OCI-LY3 (cell line): ENCODE measurements at regions not wholly inside any gene's neighbourhood (a gene's known extent, or its start where the extent isn't known, plus 50 kb on each side); places are given as distances from the start of the nearest gene placed in this dataset.

Experiments used
- H2AFZ ChIP-seq: fragments of 200-600, 300-600 bp; shearing (Covaris generic); 2 replicates; pipeline ENCODE4 v1.6.0; 2014; ENCODE audit warnings: antibody characterized with exemption, low read depth, low read length
- H3K27ac ChIP-seq: fragments of 200-600, 300-600 bp; sonication (generic); 2 replicates; pipeline ENCODE4 v1.5.1; 2014; ENCODE audit warnings: mild to moderate bottlenecking, low read length, moderate library complexity, mixed read lengths
- H3K27me3 ChIP-seq: fragments of 200-600, 300-600 bp; sonication (generic); 2 replicates; pipeline ENCODE4 v1.6.1; 2014; ENCODE audit warnings: low read depth, low read length, mixed read lengths
- H3K36me3 ChIP-seq: fragments of 200-600, 300-600 bp; sonication (generic); replicated peaks from 2 replicates; pipeline ENCODE3; 2014; ENCODE audit warnings: low read depth, low read length, mixed read lengths
- H3K4me1 ChIP-seq: fragments of 300-600, 200-600 bp; sonication (generic); 2 replicates; pipeline ENCODE4 v1.6.1; 2014; ENCODE audit warnings: low read length, mixed read lengths
- H3K4me2 ChIP-seq: fragments of 200-600, 300-600 bp; sonication (generic); 2 replicates; pipeline ENCODE4 v1.6.1; 2014; ENCODE audit warnings: low read length, mixed read lengths
- H3K4me3 ChIP-seq: fragments of 300-600, 200-600 bp; sonication (generic); 2 replicates; pipeline ENCODE4 v1.5.1; 2014; ENCODE audit warnings: antibody characterized with exemption, mild to moderate bottlenecking, low read length, moderate library complexity
- H3K79me2 ChIP-seq: fragments of 300-600, 200-600 bp; shearing (Covaris generic); 2 replicates; pipeline ENCODE4 v1.6.1; 2014; ENCODE audit warnings: mild to moderate bottlenecking, low read length, mixed read lengths
- H3K9ac ChIP-seq: fragments of 300-600, 200-600 bp; shearing (Covaris generic); 2 replicates; pipeline ENCODE4 v1.6.0; 2014; ENCODE audit warnings: mild to moderate bottlenecking, low read length, moderate library complexity
- H3K9me3 ChIP-seq: fragments of 200-600, 300-600 bp; shearing (Covaris generic); 2 replicates; pipeline ENCODE4 v1.6.1; 2014; ENCODE audit warnings: low read length, mixed read lengths; ENCODE audit not compliant: insufficient read depth
- H4K20me1 ChIP-seq: fragments of 200-600, 300-600 bp; sonication (generic); 2 replicates; pipeline ENCODE4 v1.6.1; 2016; ENCODE audit warnings: low read length, mixed read lengths; ENCODE audit not compliant: insufficient read depth
- EZH2phosphoT487 ChIP-seq: fragments of 200-600 bp; shearing (Covaris generic); IDR thresholded peaks from 2 replicates; pipeline ENCODE4 v1.6.1; 2018; ENCODE audit warnings: antibody characterized with exemption, mixed run types, low read depth
- TF ChIP-seq, protein P1 (sequence below): fragments of 200-600, 300-600 bp; sonication (generic); IDR thresholded peaks from 2 replicates; pipeline ENCODE4 v1.5.1; 2014; ENCODE audit warnings: antibody characterized with exemption, low read length, low read depth

- Histone ChIP-seq H3K27me3 (no peaks in the 10 kb centered on the region), H3K4me3 (no peak overlapping the region)
Observed at GRCh38 chr10:44828508-44829142, 82.5 kb upstream of the TMEM72 start.

GRCh38 chr10:44829426-44829825 lies 81.7 kb upstream of the TMEM72 start:
- Histone ChIP-seq H3K9ac (no peak overlapping the region), H3K27me3 (no peaks in the 10 kb centered on the region), H3K4me2 (no peak overlapping the region), H3K36me3 (no peaks in the 10 kb centered on the region), H3K27ac (no peak overlapping the region), H3K4me1 (no peaks in the 10 kb centered on the region), H3K4me3 (no peak overlapping the region), H2AFZ (no peak overlapping the region), H4K20me1 (no peaks in the 10 kb centered on the region), H3K79me2 (no peaks in the 10 kb centered on the region), H3K9me3 (no peaks in the 10 kb centered on the region)
- no peak for TF ChIP-seq EZH2phosphoT487
- TF ChIP-seq, protein P1, sequence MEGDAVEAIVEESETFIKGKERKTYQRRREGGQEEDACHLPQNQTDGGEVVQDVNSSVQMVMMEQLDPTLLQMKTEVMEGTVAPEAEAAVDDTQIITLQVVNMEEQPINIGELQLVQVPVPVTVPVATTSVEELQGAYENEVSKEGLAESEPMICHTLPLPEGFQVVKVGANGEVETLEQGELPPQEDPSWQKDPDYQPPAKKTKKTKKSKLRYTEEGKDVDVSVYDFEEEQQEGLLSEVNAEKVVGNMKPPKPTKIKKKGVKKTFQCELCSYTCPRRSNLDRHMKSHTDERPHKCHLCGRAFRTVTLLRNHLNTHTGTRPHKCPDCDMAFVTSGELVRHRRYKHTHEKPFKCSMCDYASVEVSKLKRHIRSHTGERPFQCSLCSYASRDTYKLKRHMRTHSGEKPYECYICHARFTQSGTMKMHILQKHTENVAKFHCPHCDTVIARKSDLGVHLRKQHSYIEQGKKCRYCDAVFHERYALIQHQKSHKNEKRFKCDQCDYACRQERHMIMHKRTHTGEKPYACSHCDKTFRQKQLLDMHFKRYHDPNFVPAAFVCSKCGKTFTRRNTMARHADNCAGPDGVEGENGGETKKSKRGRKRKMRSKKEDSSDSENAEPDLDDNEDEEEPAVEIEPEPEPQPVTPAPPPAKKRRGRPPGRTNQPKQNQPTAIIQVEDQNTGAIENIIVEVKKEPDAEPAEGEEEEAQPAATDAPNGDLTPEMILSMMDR = no peak

More at GRCh38 chr10:44828508-44829142, 82.5 kb upstream of the TMEM72 start:
- Histone ChIP-seq H3K79me2 (no peaks in the 10 kb centered on the region), H4K20me1 (no peaks in the 10 kb centered on the region), H3K9ac (no peak overlapping the region), H2AFZ (no peak overlapping the region), H3K9me3 (no peaks in the 10 kb centered on the region), H3K4me1 (no peaks in the 10 kb centered on the region), H3K27ac (no peak overlapping the region), H3K36me3 (no peaks in the 10 kb centered on the region), H3K4me2 (no peak overlapping the region)
- TF ChIP-seq, protein P1 = no peak
- TF ChIP-seq EZH2phosphoT487 = no peak

GRCh38 chr10:44830022-44830421 lies 81.1 kb upstream of the TMEM72 start:
- H2AFZ ChIP-seq = no peak overlapping the region

DNA sequence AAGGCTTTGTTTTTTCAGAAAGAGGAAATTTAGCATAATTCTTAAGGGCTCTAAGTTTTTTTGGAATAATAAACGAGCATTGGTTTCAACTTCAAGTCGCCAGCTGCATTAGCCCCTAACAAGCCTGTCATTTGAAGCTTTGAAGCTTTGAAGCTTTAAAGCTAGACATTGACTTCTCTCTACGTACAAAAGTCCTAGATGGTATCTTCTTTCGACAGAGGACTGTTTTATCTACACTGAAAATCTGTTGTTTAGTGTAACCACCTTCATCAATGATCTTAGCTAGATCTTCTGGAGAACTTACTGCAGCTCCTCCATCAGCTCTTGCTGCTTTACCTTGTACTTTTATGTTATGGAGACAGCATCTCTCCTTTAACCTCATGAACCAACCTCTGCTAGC lies 79.6 kb upstream of the TMEM72 start:
- TF ChIP-seq, protein P1 = no peak
- no peak for TF ChIP-seq EZH2phosphoT487
- H3K36me3 ChIP-seq = no peaks in the 10 kb centered on the region
- H3K27me3 ChIP-seq = no peaks in the 10 kb centered on the region
- no peak overlapping the region for H3K4me2 ChIP-seq
- no peak overlapping the region for H3K27ac ChIP-seq
- H3K9me3 ChIP-seq = no peaks in the 10 kb centered on the region
- H4K20me1 ChIP-seq = no peaks in the 10 kb centered on the region
- H3K4me1 ChIP-seq = no peaks in the 10 kb centered on the region
- H3K4me3 ChIP-seq = no peak overlapping the region
- no peaks in the 10 kb centered on the region for H3K79me2 ChIP-seq
- no peak overlapping the region for H2AFZ ChIP-seq
- no peak overlapping the region for H3K9ac ChIP-seq

More at GRCh38 chr10:44830022-44830421, 81.1 kb upstream of the TMEM72 start:
- Histone ChIP-seq H3K9ac (no peak overlapping the region), H3K79me2 (no peaks in the 10 kb centered on the region), H3K9me3 (no peaks in the 10 kb centered on the region), H3K4me3 (no peak overlapping the region), H3K36me3 (no peaks in the 10 kb centered on the region), H3K4me2 (no peak overlapping the region), H3K27me3 (no peaks in the 10 kb centered on the region), H3K27ac (no peak overlapping the region), H3K4me1 (no peaks in the 10 kb centered on the region), H4K20me1 (no peaks in the 10 kb centered on the region)
- TF ChIP-seq, protein P1 = no peak
- TF ChIP-seq EZH2phosphoT487 = no peak
